Muscle layer of duodenum (tissue), 2 donors: ENCODE measurements at regions not wholly inside any gene's neighbourhood (a gene's known extent, or its start where the extent isn't known, plus 50 kb on each side); places are given as distances from the start of the nearest gene placed in this dataset.
"Not testable (repeated sequence)": the region's sequence is repeated elsewhere in the genome, so short reads cannot be mapped to it uniquely, and the experiment has no call there.

Experiments
- H3K27ac ChIP-seq: one replicate; pipeline ENCODE4 v1.7.0; 2013; ENCODE audit warnings: mild to moderate bottlenecking, low read length
- H3K27me3 ChIP-seq: one replicate; pipeline ENCODE4 v1.7.0; 2013; ENCODE audit warnings: low read depth, mild to moderate bottlenecking, control low read depth, low read length
- H3K36me3 ChIP-seq, 2 donors: one replicate each; pipeline ENCODE4 v1.7.0; 2013; ENCODE audit warnings: low read length in 2 of 2, control low read depth in 1 of 2, mild to moderate bottlenecking in 1 of 2; ENCODE audit not compliant: insufficient read depth in 2 of 2, control insufficient read depth in 1 of 2
- H3K4me1 ChIP-seq, 2 donors: one replicate each; pipeline ENCODE4 v1.7.0; 2013; ENCODE audit warnings: low read length in 2 of 2, mild to moderate bottlenecking in 2 of 2, control low read depth in 1 of 2, moderate library complexity in 1 of 2; ENCODE audit not compliant: insufficient read depth in 2 of 2, control insufficient read depth in 1 of 2
- H3K4me3 ChIP-seq, 2 donors: one replicate each; pipeline ENCODE4 v1.7.0; 2013; ENCODE audit warnings: low read length in 2 of 2, low read depth in 1 of 2, mild to moderate bottlenecking in 1 of 2
- H3K9me3 ChIP-seq, 2 donors: one replicate each; pipeline ENCODE4 v1.7.0; 2013; ENCODE audit warnings: low read length in 2 of 2, control low read depth in 1 of 2, mild to moderate bottlenecking in 1 of 2; ENCODE audit not compliant: control insufficient read depth in 1 of 2
- donor health status: healthy.

- peaks cover 0 to 5% of the 10 kb centered on the region in 2 donors for H3K4me1 ChIP-seq
- H3K27me3 ChIP-seq: no peaks in the 10 kb centered on the region
- no peak overlapping the region for H3K27ac ChIP-seq
- H3K4me3 ChIP-seq: no peak overlapping the region
- no peaks in the 10 kb centered on the region for H3K36me3 ChIP-seq
- no peaks in the 10 kb centered on the region for H3K9me3 ChIP-seq
These were observed 121.1 kb downstream of the ATXN3L start for GRCh38 chrX:13198762-13199064.

- Histone ChIP-seq H3K4me1 (peaks cover 0 to 7% of the 10 kb centered on the region in 2 donors), H3K36me3 (no peaks in the 10 kb centered on the region), H3K9me3 (no peaks in the 10 kb centered on the region), H3K27me3 (no peaks in the 10 kb centered on the region), H3K27ac (no peak overlapping the region), H3K4me3 (no peak overlapping the region)
These were observed 121.6 kb downstream of the ATXN3L start for GRCh38 chrX:13198056-13198761.

GRCh38 chrX:13196782-13197181 lies 123.1 kb downstream of the ATXN3L start:
- no peaks in the 10 kb centered on the region for H3K36me3 ChIP-seq
- H3K4me1 ChIP-seq: peaks cover 0 to 7% of the 10 kb centered on the region in 2 donors
- H3K4me3 ChIP-seq: no peak overlapping the region
- H3K9me3 ChIP-seq: no peaks in the 10 kb centered on the region
- H3K27ac ChIP-seq: no peak overlapping the region
- no peaks in the 10 kb centered on the region for H3K27me3 ChIP-seq

GRCh38 chrX:13195340-13195739 lies 124.5 kb downstream of the ATXN3L start:
- no peaks in the 10 kb centered on the region for H3K27me3 ChIP-seq
- H3K36me3 ChIP-seq: no peaks in the 10 kb centered on the region
- H3K9me3 ChIP-seq: no peaks in the 10 kb centered on the region
- no peak overlapping the region for H3K4me3 ChIP-seq
- no peak overlapping the region for H3K27ac ChIP-seq
- H3K4me1 ChIP-seq: peaks cover 0 to 7% of the 10 kb centered on the region in 2 donors

GRCh38 chrX:13194291-13195103 lies 125.4 kb downstream of the ATXN3L start:
- Histone ChIP-seq H3K27ac (no peak overlapping the region), H3K4me1 (peaks cover 0 to 9% of the 10 kb centered on the region in 2 donors), H3K27me3 (no peaks in the 10 kb centered on the region), H3K36me3 (no peaks in the 10 kb centered on the region), H3K4me3 (no peak overlapping the region), H3K9me3 (no peaks in the 10 kb centered on the region)

GRCh38 chrX:13190051-13190450 lies 129.8 kb downstream of the ATXN3L start:
- Histone ChIP-seq H3K4me1 (peaks cover 0 to 9% of the 10 kb centered on the region in 2 donors), H3K27ac (no peak overlapping the region), H3K27me3 (no peaks in the 10 kb centered on the region), H3K4me3 (no peak overlapping the region), H3K9me3 (no peaks in the 10 kb centered on the region), H3K36me3 (no peaks in the 10 kb centered on the region)

- no peak overlapping the region for H3K27ac ChIP-seq
- peaks cover 0 to 9% of the 10 kb centered on the region in 2 donors for H3K4me1 ChIP-seq
- no peaks in the 10 kb centered on the region for H3K27me3 ChIP-seq
- no peaks in the 10 kb centered on the region for H3K9me3 ChIP-seq
- H3K36me3 ChIP-seq: no peaks in the 10 kb centered on the region
- H3K4me3 ChIP-seq: no peak overlapping the region
These were observed 130.5 kb downstream of the ATXN3L start for GRCh38 chrX:13189380-13189779.

- H3K4me3 ChIP-seq: no peak overlapping the region
- H3K9me3 ChIP-seq: no peaks in the 10 kb centered on the region
- no peaks in the 10 kb centered on the region for H3K36me3 ChIP-seq
- H3K4me1 ChIP-seq: peaks cover 0 to 5% of the 10 kb centered on the region in 2 donors
- no peak overlapping the region for H3K27ac ChIP-seq
- H3K27me3 ChIP-seq: no peaks in the 10 kb centered on the region
These were observed 131.0 kb downstream of the ATXN3L start for GRCh38 chrX:13188731-13189309.

GRCh38 chrX:13186643-13187042 lies 133.2 kb downstream of the ATXN3L start:
- H3K4me3 ChIP-seq, H3K9me3 ChIP-seq, H3K27ac ChIP-seq, H3K4me1 ChIP-seq, H3K36me3 ChIP-seq, H3K27me3 ChIP-seq: not testable (repeated sequence)

GRCh38 chrX:13180807-13181206 lies 136.4 kb upstream of the FAM9C start:
- H3K4me1 ChIP-seq: no peaks in the 10 kb centered on the region
- no peaks in the 10 kb centered on the region for H3K36me3 ChIP-seq
- H3K27ac ChIP-seq: no peak overlapping the region
- H3K9me3 ChIP-seq: no peaks in the 10 kb centered on the region
- no peaks in the 10 kb centered on the region for H3K27me3 ChIP-seq
- no peak overlapping the region for H3K4me3 ChIP-seq

GRCh38 chrX:13179586-13179985 lies 135.2 kb upstream of the FAM9C start:
- no peaks in the 10 kb centered on the region for H3K4me1 ChIP-seq

More at GRCh38 chrX:13179586-13179985, 135.2 kb upstream of the FAM9C start:
- H3K4me3 ChIP-seq: no peak overlapping the region
- H3K27ac ChIP-seq: no peak overlapping the region
- H3K36me3 ChIP-seq: no peaks in the 10 kb centered on the region
- no peaks in the 10 kb centered on the region for H3K27me3 ChIP-seq
- H3K9me3 ChIP-seq: no peaks in the 10 kb centered on the region
